Stomach (tissue), 8 donors: ENCODE measurements at regions not wholly inside any gene's neighbourhood (a gene's known extent, or its start where the extent isn't known, plus 50 kb on each side); places are given as distances from the start of the nearest gene placed in this dataset.

Experiments used
- DNase-seq, 2 donors: peaks; one replicate each; pipeline versions ENCODE4 v3.0.0 to v3.0.0-alpha.2; 2013 to 2019
- H3K27ac ChIP-seq, 5 donors: fragments of 200-600 bp in 4 of 5; sonication (generic) in 4 of 5; one replicate each; pipeline ENCODE4 v1.5.1; 2013 to 2019; ENCODE audit warnings: mild to moderate bottlenecking in 1 of 5, moderate library complexity in 1 of 5
- H3K27me3 ChIP-seq, 3 donors: fragments of 200-600 bp; sonication (generic); one replicate each; pipeline ENCODE4 v1.5.1; 2017 to 2019; ENCODE audit warnings: mixed run types in 1 of 3
- H3K36me3 ChIP-seq, 4 donors: fragments of 200-600 bp; sonication (generic); 1 replicate in 3 of 4; 2 replicates in 1 of 4; pipeline ENCODE4 v1.5.1; 2016 to 2019
- H3K4me1 ChIP-seq, 4 donors: fragments of 200-600 bp; sonication (generic); one replicate each; pipeline ENCODE4 v1.5.1; 2016 to 2019
- H3K4me3 ChIP-seq, 4 donors: fragments of 200-600 bp; sonication (generic) in 3 of 4; one replicate each; pipeline ENCODE4 v1.5.1; 2016 to 2019; ENCODE audit warnings: mild to moderate bottlenecking in 1 of 4
- H3K9me3 ChIP-seq, 4 donors: fragments of 200-600 bp; sonication (generic); one replicate each; pipeline ENCODE4 v1.5.1; 2016 to 2019
- EP300 ChIP-seq: sonication (generic); formaldehyde crosslinking; IDR thresholded peaks from one replicate; pipeline ENCODE4 v1.6.1; 2017; ENCODE audit warnings: antibody characterized with exemption
- POLR2A ChIP-seq, 4 donors: fragments of 450-650 bp; IDR thresholded peaks; one replicate each; pipeline ENCODE4 v1.6.1; 2016; ENCODE audit warnings: antibody characterized with exemption in 4 of 4, control low read depth in 2 of 4, mild to moderate bottlenecking in 1 of 4, moderate library complexity in 1 of 4
- POLR2AphosphoS5 ChIP-seq, 3 donors: sonication (generic); formaldehyde crosslinking; IDR thresholded peaks; one replicate each; pipeline ENCODE4 v1.6.1; 2016; ENCODE audit warnings: antibody characterized with exemption in 3 of 3
- WGBS, 5 donors: extraction: QIAGEN DNeasy Blood & Tissue Kit in 3 of 5; methylation state at CpG; one replicate each; pipeline versions ENCODE4 v1.1.5 to v1.1.7; 2013 to 2018; 5-methylcytosine and 5-hydroxymethylcytosine counted together
- intact Hi-C: fragments of 100-400 bp; cut with DNase I; formaldehyde crosslinking; loops from one replicate; pipeline ENCODE4 v1.15.1; 2023; ENCODE audit warnings: low total_unique reads
- TF ChIP-seq, protein P1 (sequence below), 7 experiments: fragments of 450-650 bp in 4 of 7; fragments of 200-600 bp in 3 of 7; sonication (generic) in 3 of 7; IDR thresholded peaks; one replicate each; pipeline ENCODE4 v1.5.1; 2016 to 2019; ENCODE audit warnings: antibody characterized with exemption in 7 of 7, control low read depth in 2 of 7, mild to moderate bottlenecking in 1 of 7
- donor health status: healthy with polysubstance abuse.
- donor health status: Bipolar disorder and iron deficiency.
- donor health status: healthy.

- DNase-seq = no peak
Measured at GRCh38 chr22:22343581-22344296, 99.2 kb downstream of the VPREB1 start.

DNA sequence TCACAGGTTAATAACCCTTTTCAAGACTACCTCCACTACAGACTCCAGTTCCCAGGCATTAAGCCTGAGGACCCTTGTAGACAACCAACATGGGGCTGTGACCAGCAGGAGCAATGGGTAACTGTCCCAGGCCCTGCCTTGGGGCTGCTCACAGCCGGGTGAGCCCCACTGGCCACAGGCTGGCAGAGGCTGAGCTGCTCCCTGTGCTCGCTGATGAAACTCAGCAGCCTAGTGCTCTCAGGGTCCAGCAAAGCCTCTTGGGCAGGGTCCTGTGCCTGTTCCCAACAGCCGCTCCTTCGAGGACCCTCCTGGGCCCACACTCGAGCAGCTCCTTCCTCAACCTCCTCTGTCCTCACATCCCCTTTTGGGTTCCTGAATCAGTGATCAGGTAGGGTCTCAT, 99.8 kb downstream of the VPREB1 start:
- H3K27ac ChIP-seq = no peak overlapping the region
- WGBS, 5 donors = 62 to 89% (median 75%) methylated on average over 3 to 5 of the region's 5 CpGs
- TF ChIP-seq POLR2AphosphoS5 (IDR thresholded peaks at IDR 0.05) (no peak), EP300 (no peak), POLR2A (IDR thresholded peaks at IDR 0.05) (no peak)
- TF ChIP-seq, protein P1, sequence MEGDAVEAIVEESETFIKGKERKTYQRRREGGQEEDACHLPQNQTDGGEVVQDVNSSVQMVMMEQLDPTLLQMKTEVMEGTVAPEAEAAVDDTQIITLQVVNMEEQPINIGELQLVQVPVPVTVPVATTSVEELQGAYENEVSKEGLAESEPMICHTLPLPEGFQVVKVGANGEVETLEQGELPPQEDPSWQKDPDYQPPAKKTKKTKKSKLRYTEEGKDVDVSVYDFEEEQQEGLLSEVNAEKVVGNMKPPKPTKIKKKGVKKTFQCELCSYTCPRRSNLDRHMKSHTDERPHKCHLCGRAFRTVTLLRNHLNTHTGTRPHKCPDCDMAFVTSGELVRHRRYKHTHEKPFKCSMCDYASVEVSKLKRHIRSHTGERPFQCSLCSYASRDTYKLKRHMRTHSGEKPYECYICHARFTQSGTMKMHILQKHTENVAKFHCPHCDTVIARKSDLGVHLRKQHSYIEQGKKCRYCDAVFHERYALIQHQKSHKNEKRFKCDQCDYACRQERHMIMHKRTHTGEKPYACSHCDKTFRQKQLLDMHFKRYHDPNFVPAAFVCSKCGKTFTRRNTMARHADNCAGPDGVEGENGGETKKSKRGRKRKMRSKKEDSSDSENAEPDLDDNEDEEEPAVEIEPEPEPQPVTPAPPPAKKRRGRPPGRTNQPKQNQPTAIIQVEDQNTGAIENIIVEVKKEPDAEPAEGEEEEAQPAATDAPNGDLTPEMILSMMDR (IDR thresholded peaks at IDR 0.05) = no peak
- peaks cover 0 to 7% (median 2%) of the 10 kb centered on the region in 4 donors for H3K4me1 ChIP-seq
- intact Hi-C loops = no loop called here
- no peak overlapping the region for H3K4me3 ChIP-seq
- no peaks in the 10 kb centered on the region for H3K9me3 ChIP-seq
- no peaks in the 10 kb centered on the region for H3K36me3 ChIP-seq
- H3K27me3 ChIP-seq = peaks cover 0 to 32% (median 4%) of the 10 kb centered on the region in 3 donors
- no peak for DNase-seq

More at GRCh38 chr22:22343581-22344296, 99.2 kb downstream of the VPREB1 start:
- TF ChIP-seq, protein P1 (IDR thresholded peaks at IDR 0.05) = no peak
- TF ChIP-seq POLR2A (IDR thresholded peaks at IDR 0.05) = no peak
- TF ChIP-seq POLR2AphosphoS5 (IDR thresholded peaks at IDR 0.05) = no peak
- no peak for TF ChIP-seq EP300
- no peaks in the 10 kb centered on the region for H3K9me3 ChIP-seq
- intact Hi-C loops = no loop called here
- peaks cover 0 to 7% (median 2%) of the 10 kb centered on the region in 4 donors for H3K4me1 ChIP-seq
- no peaks in the 10 kb centered on the region for H3K36me3 ChIP-seq
- WGBS, 5 donors = 38 to 62% (median 47%) methylated on average over 9 of the region's 9 CpGs
- H3K27ac ChIP-seq = no peak overlapping the region
- no peak overlapping the region for H3K4me3 ChIP-seq
- H3K27me3 ChIP-seq = peaks cover 0 to 25% (median 4%) of the 10 kb centered on the region in 3 donors

- no peak for DNase-seq
- no peaks in the 10 kb centered on the region for H3K36me3 ChIP-seq
- no peak overlapping the region for H3K4me3 ChIP-seq
- no peak overlapping the region for H3K27ac ChIP-seq
- TF ChIP-seq, protein P1 (IDR thresholded peaks at IDR 0.05) = no peak
- TF ChIP-seq POLR2A (IDR thresholded peaks at IDR 0.05) (no peak), EP300 (no peak)
- H3K4me1 ChIP-seq = peaks cover 0 to 7% (median 2%) of the 10 kb centered on the region in 4 donors
- intact Hi-C loops = no loop called here
- 78 to 87% (median 83%) methylated on average over 5 of the region's 5 CpGs for WGBS, 5 donors
- H3K27me3 ChIP-seq = peaks cover 0 to 39% (median 4%) of the 10 kb centered on the region in 3 donors
- no peaks in the 10 kb centered on the region for H3K9me3 ChIP-seq
Measured at GRCh38 chr22:22345781-22346180, 101.2 kb downstream of the VPREB1 start.

DNA sequence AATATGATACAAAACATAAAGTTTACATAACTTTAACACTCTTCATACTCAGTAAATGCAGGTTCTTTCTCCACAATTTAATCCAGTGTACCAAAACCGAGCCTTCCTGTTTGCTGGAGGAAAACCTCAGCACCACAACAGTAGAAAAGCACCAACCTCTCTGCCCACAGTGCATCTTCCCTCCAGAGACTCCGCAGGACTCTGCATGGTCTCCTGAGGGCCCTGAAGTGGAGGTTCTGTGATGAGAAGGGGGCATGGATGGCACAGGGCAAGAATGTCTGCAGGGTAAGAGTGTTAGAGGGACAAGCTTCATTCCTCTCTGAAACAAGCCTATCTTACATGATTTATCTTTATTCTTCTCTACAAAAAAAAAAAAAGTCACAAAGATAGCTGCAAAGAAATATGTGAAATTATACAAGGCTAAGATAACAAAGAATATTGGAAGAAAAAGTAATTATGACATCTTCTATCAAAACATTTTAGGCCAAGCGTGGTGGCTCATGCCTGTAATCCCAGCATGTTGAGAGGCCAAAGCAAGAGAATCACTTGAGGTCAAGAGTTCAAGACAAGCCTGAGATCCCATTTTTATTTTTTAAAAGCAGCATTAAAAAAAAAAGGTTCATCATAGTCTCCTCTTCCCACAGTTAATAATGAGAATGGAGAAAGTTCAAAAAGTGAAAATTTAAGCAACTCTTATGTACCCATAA, 102.0 kb downstream of the VPREB1 start:
- TF ChIP-seq, protein P1 (IDR thresholded peaks at IDR 0.05) = no peak
- TF ChIP-seq EP300 (no peak), POLR2A (IDR thresholded peaks at IDR 0.05) (no peak), POLR2AphosphoS5 (IDR thresholded peaks at IDR 0.05) (no peak)
- no peak for DNase-seq
- Histone ChIP-seq H3K4me1 (peaks cover 0 to 7% (median 2%) of the 10 kb centered on the region in 4 donors), H3K27me3 (peaks cover 0 to 44% (median 8%) of the 10 kb centered on the region in 3 donors), H3K27ac (no peak overlapping the region), H3K4me3 (no peak overlapping the region), H3K9me3 (no peaks in the 10 kb centered on the region), H3K36me3 (no peaks in the 10 kb centered on the region)
- 75 to 81% (median 79%) methylated on average over 3 of the region's 3 CpGs for WGBS, 5 donors
- intact Hi-C loops = no loop called here
